Neutrophil (primary cell): ENCODE measurements at regions not wholly inside any gene's neighbourhood (a gene's known extent, or its start where the extent isn't known, plus 50 kb on each side); places are given as distances from the start of the nearest gene placed in this dataset.

Experiments
- H3K27ac ChIP-seq: fragments of 200-600 bp; sonication (generic); 2 replicates; pipeline ENCODE4 v1.5.1; 2016; ENCODE audit warnings: mild to moderate bottlenecking, moderate library complexity
- H3K27me3 ChIP-seq: fragments of 200-600 bp; sonication (generic); 2 replicates; pipeline ENCODE4 v1.6.0; 2016; ENCODE audit warnings: mild to moderate bottlenecking
- H3K36me3 ChIP-seq: fragments of 200-600 bp; sonication (generic); 2 replicates; pipeline ENCODE4 v1.5.1; 2017
- H3K4me1 ChIP-seq, 2 experiments: fragments of 200-600 bp in 1 of 2; sonication (generic) in 1 of 2; 1 replicate in 1 of 2; 2 replicates in 1 of 2; pipeline versions ENCODE4 v1.5.1 to v1.6.1; 2013 to 2016; ENCODE audit warnings: low read depth in 1 of 2, low read length in 1 of 2, mild to moderate bottlenecking in 1 of 2, moderate library complexity in 1 of 2; ENCODE audit not compliant: control insufficient read depth in 1 of 2, insufficient read depth in 1 of 2
- H3K4me3 ChIP-seq, 2 experiments: fragments of 200-600 bp in 1 of 2; sonication (generic) in 1 of 2; 1 replicate in 1 of 2; 2 replicates in 1 of 2; pipeline ENCODE4 v1.5.1; 2013 to 2016; ENCODE audit warnings: low read depth in 1 of 2, low read length in 1 of 2, mild to moderate bottlenecking in 1 of 2, moderate library complexity in 1 of 2
- H3K9me3 ChIP-seq: fragments of 200-600 bp; sonication (generic); 2 replicates; pipeline ENCODE4 v1.5.1; 2016
- TF ChIP-seq, protein P1 (sequence below): fragments of 200-600 bp; sonication (generic); IDR thresholded peaks from 2 replicates; pipeline ENCODE4 v1.5.1; 2016; ENCODE audit warnings: antibody characterized with exemption

DNA sequence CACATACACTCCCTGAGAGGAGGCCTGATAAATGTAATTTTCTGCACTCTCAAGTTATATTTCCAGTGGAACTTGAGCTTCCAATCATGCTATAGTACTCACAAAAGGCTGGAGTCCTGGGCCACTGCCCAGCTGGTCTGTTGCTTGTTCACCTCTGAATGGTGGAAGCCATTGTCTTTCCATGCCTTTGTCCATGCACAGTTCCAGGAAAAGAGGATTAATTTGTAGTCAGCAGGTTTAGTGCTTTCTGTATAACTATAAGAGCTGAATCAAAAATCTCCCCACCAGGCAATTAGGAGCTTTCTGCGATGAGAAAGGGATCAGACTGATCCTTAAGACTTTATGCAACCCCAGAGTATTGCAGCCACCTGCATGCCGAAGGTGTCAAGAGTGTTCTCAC is 195.4 kb upstream of the PGRMC2 start:
- H3K27ac ChIP-seq, result no peak overlapping the region
- TF ChIP-seq, protein P1, sequence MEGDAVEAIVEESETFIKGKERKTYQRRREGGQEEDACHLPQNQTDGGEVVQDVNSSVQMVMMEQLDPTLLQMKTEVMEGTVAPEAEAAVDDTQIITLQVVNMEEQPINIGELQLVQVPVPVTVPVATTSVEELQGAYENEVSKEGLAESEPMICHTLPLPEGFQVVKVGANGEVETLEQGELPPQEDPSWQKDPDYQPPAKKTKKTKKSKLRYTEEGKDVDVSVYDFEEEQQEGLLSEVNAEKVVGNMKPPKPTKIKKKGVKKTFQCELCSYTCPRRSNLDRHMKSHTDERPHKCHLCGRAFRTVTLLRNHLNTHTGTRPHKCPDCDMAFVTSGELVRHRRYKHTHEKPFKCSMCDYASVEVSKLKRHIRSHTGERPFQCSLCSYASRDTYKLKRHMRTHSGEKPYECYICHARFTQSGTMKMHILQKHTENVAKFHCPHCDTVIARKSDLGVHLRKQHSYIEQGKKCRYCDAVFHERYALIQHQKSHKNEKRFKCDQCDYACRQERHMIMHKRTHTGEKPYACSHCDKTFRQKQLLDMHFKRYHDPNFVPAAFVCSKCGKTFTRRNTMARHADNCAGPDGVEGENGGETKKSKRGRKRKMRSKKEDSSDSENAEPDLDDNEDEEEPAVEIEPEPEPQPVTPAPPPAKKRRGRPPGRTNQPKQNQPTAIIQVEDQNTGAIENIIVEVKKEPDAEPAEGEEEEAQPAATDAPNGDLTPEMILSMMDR, result no peak
- no peak overlapping the region for H3K4me3 ChIP-seq
- H3K27me3 ChIP-seq, result no peaks in the 10 kb centered on the region
- no peaks in the 10 kb centered on the region for H3K36me3 ChIP-seq
- no peaks in the 10 kb centered on the region for H3K9me3 ChIP-seq
- H3K4me1 ChIP-seq, result no peaks in the 10 kb centered on the region

DNA sequence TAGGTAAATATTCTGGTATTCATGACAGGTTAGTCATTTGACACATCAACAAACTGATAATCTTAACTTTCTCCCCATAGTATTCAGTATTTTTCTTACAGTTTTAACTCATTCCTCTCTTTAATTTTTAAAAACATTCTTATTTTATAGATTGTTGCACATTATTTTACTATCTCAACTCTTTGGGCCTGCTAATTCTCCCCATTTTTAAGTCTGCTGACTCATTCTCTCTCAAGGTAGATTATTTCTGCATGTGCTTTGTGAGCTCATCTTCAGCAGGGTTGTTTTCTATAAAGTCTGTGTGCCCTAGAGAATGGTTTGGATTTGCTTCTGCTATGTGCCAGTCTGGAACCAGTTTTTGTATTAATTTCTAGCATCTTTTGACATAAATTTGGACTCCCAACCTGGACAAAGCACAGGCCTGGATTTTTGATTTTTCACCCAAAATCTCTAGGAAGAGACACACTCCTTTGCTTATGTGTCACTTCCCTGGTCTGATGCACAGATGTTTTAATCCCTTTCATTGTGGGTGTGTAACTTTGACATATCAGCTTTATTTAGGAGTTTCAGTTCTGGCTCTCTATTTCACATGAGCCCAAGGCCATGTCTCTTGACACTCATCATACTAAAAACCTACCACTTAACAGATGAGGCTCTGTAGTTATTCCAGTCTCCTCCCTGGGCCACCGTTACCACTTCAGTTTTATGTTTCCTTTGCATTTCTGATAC is 194.3 kb upstream of the PGRMC2 start:
- Histone ChIP-seq H3K4me1 (no peaks in the 10 kb centered on the region), H3K4me3 (no peak overlapping the region), H3K27ac (no peak overlapping the region), H3K36me3 (no peaks in the 10 kb centered on the region), H3K9me3 (no peaks in the 10 kb centered on the region), H3K27me3 (no peaks in the 10 kb centered on the region)
- TF ChIP-seq, protein P1, result no peak

DNA sequence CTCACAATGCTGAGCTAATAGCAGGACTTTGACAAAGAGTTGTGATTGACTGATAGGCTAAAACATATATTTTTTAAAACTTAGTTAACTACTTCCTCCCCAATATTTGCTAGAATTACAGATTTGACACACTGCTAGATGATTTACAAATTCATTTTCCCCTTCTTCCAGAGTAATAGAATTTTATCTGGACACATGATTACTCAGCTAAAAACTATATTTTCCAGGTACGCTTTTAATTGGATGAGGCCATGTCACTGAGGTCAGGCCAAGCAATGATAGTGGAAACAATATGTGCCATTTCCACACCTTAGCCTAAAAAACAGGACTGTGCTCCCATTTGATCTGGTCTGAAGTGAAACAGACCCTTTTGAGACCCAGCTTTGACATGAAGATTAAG is 193.3 kb upstream of the PGRMC2 start:
- Histone ChIP-seq H3K9me3 (no peaks in the 10 kb centered on the region), H3K36me3 (no peaks in the 10 kb centered on the region), H3K27me3 (no peaks in the 10 kb centered on the region), H3K27ac (no peak overlapping the region), H3K4me3 (no peak overlapping the region), H3K4me1 (no peaks in the 10 kb centered on the region)
- TF ChIP-seq, protein P1, result no peak

DNA sequence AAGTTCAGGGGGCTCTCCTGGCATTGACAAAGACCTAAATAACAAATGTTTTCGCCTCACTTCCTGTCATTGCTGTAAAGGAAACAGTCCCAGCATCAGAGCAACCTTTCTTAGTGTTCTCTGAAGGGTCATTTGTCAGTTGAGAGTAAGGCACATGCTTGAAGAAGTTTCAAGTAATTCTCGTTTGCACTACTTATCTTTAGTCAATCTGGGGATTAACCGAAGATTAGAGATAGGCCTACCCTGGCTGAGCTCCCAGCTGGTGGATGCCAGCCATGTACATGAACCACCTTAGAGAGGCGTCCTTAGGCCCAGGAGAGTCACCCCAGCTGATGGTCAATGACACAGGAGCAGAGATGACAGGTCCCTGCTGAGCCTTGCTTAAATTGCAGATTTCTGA is 189.9 kb upstream of the PGRMC2 start:
- TF ChIP-seq, protein P1, result no peak

DNA sequence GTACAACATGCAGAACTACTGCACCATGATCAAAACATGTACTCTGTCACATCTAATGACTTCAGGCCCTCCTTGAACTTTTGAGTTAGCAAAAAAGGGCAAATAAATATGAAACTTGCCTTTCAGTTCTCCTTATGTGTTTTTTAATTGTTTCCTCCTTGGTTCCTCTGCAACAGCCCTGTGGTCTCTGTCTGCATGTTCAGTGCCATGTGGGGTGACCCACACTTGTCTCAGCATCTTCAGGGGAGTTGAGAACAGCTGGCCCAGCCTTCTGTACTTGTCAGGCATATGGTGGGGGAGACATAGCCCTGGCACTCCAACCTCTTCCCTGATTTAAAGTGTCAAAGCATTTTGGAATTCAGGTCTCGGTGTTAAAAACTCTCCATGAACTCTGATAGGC is 188.0 kb upstream of the PGRMC2 start:
- H3K27me3 ChIP-seq, result no peaks in the 10 kb centered on the region
- TF ChIP-seq, protein P1, result no peak
- H3K4me1 ChIP-seq, result no peaks in the 10 kb centered on the region
- no peaks in the 10 kb centered on the region for H3K9me3 ChIP-seq
- H3K36me3 ChIP-seq, result no peaks in the 10 kb centered on the region
- no peak overlapping the region for H3K27ac ChIP-seq
- H3K4me3 ChIP-seq, result no peak overlapping the region

More for the DNA sequence above, 189.9 kb upstream of the PGRMC2 start:
- Histone ChIP-seq H3K36me3 (no peaks in the 10 kb centered on the region), H3K27me3 (no peaks in the 10 kb centered on the region), H3K4me1 (no peaks in the 10 kb centered on the region), H3K27ac (no peak overlapping the region), H3K4me3 (no peak overlapping the region), H3K9me3 (no peaks in the 10 kb centered on the region)
